Peyer's patch (tissue), 4 donors: ENCODE measurements at regions not wholly inside any gene's neighbourhood (a gene's known extent, or its start where the extent isn't known, plus 50 kb on each side); places are given as distances from the start of the nearest gene placed in this dataset.

ENCODE experiments used
- DNase-seq, 3 donors: peaks; one replicate each; pipeline ENCODE4 v3.0.0-alpha.2; 2017 to 2019
- H3K27ac ChIP-seq, 4 donors: fragments of 200-600 bp; sonication (generic); one replicate each; pipeline ENCODE4 v1.5.1; 2016 to 2019
- H3K27me3 ChIP-seq, 2 donors: fragments of 200-600 bp; sonication (generic); one replicate each; pipeline ENCODE4 v1.5.1; 2019
- H3K36me3 ChIP-seq, 3 donors: fragments of 200-600 bp; sonication (generic); one replicate each; pipeline ENCODE4 v1.5.1; 2016 to 2019
- H3K4me1 ChIP-seq, 4 donors: fragments of 200-600 bp; sonication (generic); one replicate each; pipeline ENCODE4 v1.5.1; 2016 to 2019
- H3K4me3 ChIP-seq, 4 donors: fragments of 200-600 bp; sonication (generic); 1 replicate in 3 of 4; 2 replicates in 1 of 4; pipeline ENCODE4 v1.5.1; 2016 to 2019; ENCODE audit warnings: mild to moderate bottlenecking in 1 of 4
- H3K9me3 ChIP-seq, 4 donors: fragments of 200-600 bp; sonication (generic); one replicate each; pipeline ENCODE4 v1.5.1; 2016 to 2019; ENCODE audit warnings: mild to moderate bottlenecking in 1 of 4
- POLR2A ChIP-seq, 2 donors: fragments of 450-650 bp; IDR thresholded peaks; one replicate each; pipeline ENCODE4 v1.5.1; 2017; ENCODE audit warnings: antibody characterized with exemption in 2 of 2, mild to moderate bottlenecking in 2 of 2, moderate library complexity in 2 of 2
- TF ChIP-seq, protein P1 (sequence below), 6 experiments: fragments of 450-650 bp in 4 of 6; fragments of 200-600 bp in 2 of 6; sonication (generic) in 1 of 6; IDR thresholded peaks; one replicate each; pipeline ENCODE4 v1.5.1; 2017 to 2019; ENCODE audit warnings: antibody characterized with exemption in 6 of 6, mild to moderate bottlenecking in 3 of 6, moderate library complexity in 1 of 6

DNA sequence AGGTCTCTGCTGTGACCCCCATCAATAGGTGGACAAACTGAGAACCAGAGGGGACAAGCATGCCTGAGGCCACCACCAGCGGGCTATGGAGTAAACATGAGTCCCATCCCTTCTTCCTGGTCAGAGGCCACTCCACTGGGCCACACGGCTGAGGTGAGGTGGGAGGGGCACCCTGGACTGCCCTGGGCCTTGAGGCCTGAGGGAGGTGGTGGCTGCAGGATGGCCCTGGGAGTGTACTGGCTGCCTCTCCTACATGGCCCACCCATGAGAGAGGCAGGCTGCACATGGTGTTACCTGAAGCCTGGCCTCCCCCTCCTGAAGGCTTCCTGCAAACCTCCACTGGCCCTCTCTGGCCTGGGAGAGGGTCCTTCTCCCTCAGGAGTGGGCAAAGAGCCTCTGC is 222.4 kb downstream of the TUBA3C start:
- H3K4me3 ChIP-seq, result no peak overlapping the region
- DNase-seq, result peak in 1 of 3 donors; percentile 39
- H3K27ac ChIP-seq, result no peak overlapping the region
- TF ChIP-seq, protein P1, sequence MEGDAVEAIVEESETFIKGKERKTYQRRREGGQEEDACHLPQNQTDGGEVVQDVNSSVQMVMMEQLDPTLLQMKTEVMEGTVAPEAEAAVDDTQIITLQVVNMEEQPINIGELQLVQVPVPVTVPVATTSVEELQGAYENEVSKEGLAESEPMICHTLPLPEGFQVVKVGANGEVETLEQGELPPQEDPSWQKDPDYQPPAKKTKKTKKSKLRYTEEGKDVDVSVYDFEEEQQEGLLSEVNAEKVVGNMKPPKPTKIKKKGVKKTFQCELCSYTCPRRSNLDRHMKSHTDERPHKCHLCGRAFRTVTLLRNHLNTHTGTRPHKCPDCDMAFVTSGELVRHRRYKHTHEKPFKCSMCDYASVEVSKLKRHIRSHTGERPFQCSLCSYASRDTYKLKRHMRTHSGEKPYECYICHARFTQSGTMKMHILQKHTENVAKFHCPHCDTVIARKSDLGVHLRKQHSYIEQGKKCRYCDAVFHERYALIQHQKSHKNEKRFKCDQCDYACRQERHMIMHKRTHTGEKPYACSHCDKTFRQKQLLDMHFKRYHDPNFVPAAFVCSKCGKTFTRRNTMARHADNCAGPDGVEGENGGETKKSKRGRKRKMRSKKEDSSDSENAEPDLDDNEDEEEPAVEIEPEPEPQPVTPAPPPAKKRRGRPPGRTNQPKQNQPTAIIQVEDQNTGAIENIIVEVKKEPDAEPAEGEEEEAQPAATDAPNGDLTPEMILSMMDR (IDR thresholded peaks at IDR 0.05), result no peak
- TF ChIP-seq POLR2A (IDR thresholded peaks at IDR 0.05), result no peak
- H3K4me1 ChIP-seq, result no peaks in the 10 kb centered on the region
- H3K27me3 ChIP-seq, result no peaks in the 10 kb centered on the region
- no peaks in the 10 kb centered on the region for H3K36me3 ChIP-seq
- H3K9me3 ChIP-seq, result peaks cover 0 to 12% (median 2%) of the 10 kb centered on the region in 4 donors

DNA sequence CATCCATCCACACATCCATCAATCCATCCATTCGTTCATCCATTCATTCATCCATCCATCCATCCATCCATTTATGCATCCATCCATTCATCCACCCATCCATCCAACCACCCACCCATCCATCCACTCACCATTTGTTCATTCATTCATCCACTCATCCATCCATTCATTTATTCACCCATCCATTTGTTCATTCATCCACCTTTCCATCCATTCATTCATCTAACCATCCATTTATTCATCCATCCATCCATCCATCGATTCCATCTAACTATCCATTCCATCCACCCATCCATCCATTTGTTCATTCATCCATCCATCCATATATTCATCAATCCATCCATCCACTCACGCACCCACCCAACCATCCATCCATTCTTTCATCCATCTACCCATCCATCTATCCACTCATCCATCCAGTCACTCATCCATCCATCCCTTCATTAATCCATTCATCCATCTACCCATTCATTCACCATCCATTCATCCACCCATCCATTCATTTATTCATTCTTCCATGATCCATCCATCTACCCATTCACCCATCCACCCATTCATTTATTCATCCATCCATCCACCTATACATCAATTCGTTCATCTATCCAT is 225.0 kb downstream of the TUBA3C start:
- DNase-seq, result no peak
- Histone ChIP-seq H3K9me3 (peaks cover 0 to 12% (median 2%) of the 10 kb centered on the region in 4 donors), H3K4me1 (no peaks in the 10 kb centered on the region), H3K27me3 (no peaks in the 10 kb centered on the region), H3K36me3 (no peaks in the 10 kb centered on the region), H3K27ac (no peak overlapping the region), H3K4me3 (no peak overlapping the region)
- TF ChIP-seq, protein P1 (IDR thresholded peaks at IDR 0.05), result no peak
- no peak for TF ChIP-seq POLR2A (IDR thresholded peaks at IDR 0.05)

DNA sequence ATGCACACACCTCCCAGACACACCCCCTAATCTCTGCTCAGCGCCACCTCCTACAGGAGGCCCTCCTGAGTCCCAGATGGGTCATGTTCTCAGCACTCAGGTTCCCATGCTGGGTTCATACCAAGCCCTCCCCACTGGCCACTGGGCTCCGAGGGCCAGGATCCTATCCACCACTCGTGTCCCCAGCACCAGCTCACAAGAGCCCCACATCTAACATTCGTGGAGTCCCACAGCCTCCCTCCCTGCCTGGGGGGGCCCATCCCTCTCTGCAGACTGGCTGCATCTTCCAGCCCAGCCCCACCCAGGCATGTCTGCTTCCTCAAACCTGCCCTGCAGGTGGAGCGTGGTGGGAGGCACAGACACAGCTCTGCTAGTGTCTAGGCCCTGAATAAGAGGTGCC is 227.4 kb downstream of the TUBA3C start:
- TF ChIP-seq, protein P1 (IDR thresholded peaks at IDR 0.05), result no peak
- TF ChIP-seq POLR2A (IDR thresholded peaks at IDR 0.05), result no peak

DNA sequence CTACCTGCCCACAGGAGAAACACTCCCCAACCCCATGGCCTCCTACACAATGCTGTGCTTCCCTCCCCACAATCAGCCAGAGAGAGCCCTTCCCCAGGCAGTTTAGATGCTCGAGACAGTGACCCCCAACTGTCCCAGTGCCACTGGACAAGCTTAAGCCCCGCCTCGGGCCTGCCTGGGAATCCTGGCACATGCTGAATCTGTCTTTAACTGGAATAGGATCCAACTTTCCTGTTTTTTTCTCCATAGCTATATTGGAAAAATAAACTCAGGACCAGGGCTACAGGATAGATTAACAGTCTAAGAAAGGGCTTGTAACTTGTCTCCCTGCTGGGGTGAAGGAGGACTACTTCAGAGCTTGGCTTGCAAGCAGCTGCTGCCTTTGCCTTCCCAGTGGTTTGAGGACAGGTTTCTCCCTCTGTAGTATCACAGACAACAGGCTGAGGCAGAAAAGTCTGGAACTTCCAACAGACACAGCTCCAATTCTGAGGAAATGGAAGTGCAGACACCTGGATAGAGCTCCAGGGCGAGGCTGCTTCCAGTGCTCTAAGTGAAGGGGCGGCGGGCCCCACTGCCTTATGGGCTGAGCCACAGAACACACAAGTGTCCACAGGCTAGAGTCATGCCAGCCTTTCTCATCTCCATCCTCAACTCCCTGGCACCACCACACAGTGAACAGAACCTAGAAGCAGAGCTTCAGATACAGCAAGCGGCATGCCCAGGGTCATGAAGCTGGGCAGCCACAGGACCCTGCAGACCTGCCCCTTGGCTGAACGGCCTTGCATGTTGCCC is 228.3 kb downstream of the TUBA3C start:
- Histone ChIP-seq H3K4me3 (no peak overlapping the region), H3K9me3 (peaks cover 0 to 11% (median under 1%) of the 10 kb centered on the region in 4 donors), H3K27me3 (no peaks in the 10 kb centered on the region), H3K27ac (no peak overlapping the region), H3K4me1 (no peaks in the 10 kb centered on the region), H3K36me3 (no peaks in the 10 kb centered on the region)
- TF ChIP-seq, protein P1 (IDR thresholded peaks at IDR 0.05), result no peak
- TF ChIP-seq POLR2A (IDR thresholded peaks at IDR 0.05), result no peak
- DNase-seq, result no peak

More for the DNA sequence above, 227.4 kb downstream of the TUBA3C start:
- Histone ChIP-seq H3K4me1 (no peaks in the 10 kb centered on the region), H3K4me3 (no peak overlapping the region), H3K27me3 (no peaks in the 10 kb centered on the region), H3K27ac (no peak overlapping the region), H3K9me3 (peaks cover 0 to 10% (median 2%) of the 10 kb centered on the region in 4 donors), H3K36me3 (no peaks in the 10 kb centered on the region)
- DNase-seq, result no peak

DNA sequence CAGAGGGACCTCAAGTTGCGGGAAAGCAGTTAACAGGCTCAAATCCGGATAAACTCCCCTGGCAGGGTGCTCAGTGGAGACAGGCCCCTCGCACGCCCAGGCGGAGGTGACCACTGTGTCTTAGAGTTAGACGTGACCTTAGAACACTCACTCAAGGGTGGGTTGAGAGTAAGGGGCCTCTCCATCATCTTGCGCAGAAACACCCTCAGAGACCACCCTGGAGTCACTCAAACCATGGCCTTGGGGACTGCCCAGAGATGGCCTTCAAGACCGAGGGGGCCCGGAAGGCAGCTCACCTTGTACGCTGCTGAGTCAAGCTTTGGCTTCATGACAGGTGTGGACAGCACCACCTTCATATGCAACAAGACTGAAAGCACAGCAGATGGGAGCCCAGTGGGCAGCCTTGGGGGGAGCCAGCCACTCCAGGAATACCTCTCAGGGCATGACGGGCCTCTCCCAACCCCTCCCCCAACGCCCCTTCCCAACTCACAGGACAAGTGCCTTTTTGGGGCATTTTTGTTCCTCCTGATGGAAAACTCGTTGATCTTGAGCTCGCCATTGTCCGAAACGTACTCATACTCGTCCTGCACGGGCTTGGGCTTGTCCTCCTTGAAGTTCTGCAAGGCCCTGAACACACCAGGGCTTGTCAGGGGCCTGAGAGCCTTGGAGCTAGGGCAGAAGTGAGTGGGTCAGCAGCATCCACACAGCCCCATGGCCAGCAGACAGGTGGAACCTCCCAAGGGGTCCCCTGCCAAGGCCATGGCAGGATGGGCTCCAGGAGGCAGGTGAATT is 229.2 kb downstream of the TUBA3C start:
- Histone ChIP-seq H3K27me3 (no peaks in the 10 kb centered on the region), H3K27ac (no peak overlapping the region), H3K4me3 (no peak overlapping the region), H3K4me1 (no peaks in the 10 kb centered on the region), H3K9me3 (peaks cover 0 to 11% (median 0%) of the 10 kb centered on the region in 4 donors), H3K36me3 (no peaks in the 10 kb centered on the region)
- DNase-seq, result no peak
- TF ChIP-seq, protein P1 (IDR thresholded peaks at IDR 0.05), result no peak
- no peak for TF ChIP-seq POLR2A (IDR thresholded peaks at IDR 0.05)
